Stimulated activated CD8-positive, alpha-beta memory T cell treated with anti-CD3 and anti-CD28 coated beads, Interleukin-2, amount 100 ng/mL, for 48 hours (primary cell): ENCODE measurements at regions not wholly inside any gene's neighbourhood (a gene's known extent, or its start where the extent isn't known, plus 50 kb on each side); places are given as distances from the start of the nearest gene placed in this dataset.

ENCODE experiments used
- DNase-seq, 2 donors: peaks; one replicate each; pipeline ENCODE4 v3.0.0-alpha.2; 2020; ENCODE audit warnings: low read depth in 2 of 2

GRCh38 chr17:33974276-33974675, 280.8 kb upstream of the CCL2 start:
- DNase-seq: no peak

GRCh38 chr17:33976831-33977230, 278.3 kb upstream of the CCL2 start:
- no peak for DNase-seq

GRCh38 chr17:33977729-33978514, 277.2 kb upstream of the CCL2 start:
- DNase-seq: no peak

- DNase-seq: no peak
Observed at GRCh38 chr17:33978889-33979288, 276.2 kb upstream of the CCL2 start.

- DNase-seq: no peak
Observed at GRCh38 chr17:33980193-33980592, 274.9 kb upstream of the CCL2 start.

- no peak for DNase-seq
Observed at GRCh38 chr17:33981711-33982601, 273.1 kb upstream of the CCL2 start.

- no peak for DNase-seq
Observed at GRCh38 chr17:33982909-33983308, 272.2 kb upstream of the CCL2 start.

- no peak for DNase-seq
Observed at GRCh38 chr17:33983824-33984574, 271.1 kb upstream of the CCL2 start.

GRCh38 chr17:33986088-33986487, 269.0 kb upstream of the CCL2 start:
- DNase-seq: no peak

- DNase-seq: no peak
Observed at GRCh38 chr17:33986566-33986965, 268.5 kb upstream of the CCL2 start.

- no peak for DNase-seq
Observed at GRCh38 chr17:33987162-33987561, 267.9 kb upstream of the CCL2 start.

GRCh38 chr17:33989361-33990148, 265.5 kb upstream of the CCL2 start:
- DNase-seq: no peak

- no peak for DNase-seq
Observed at GRCh38 chr17:33990943-33991706, 264.0 kb upstream of the CCL2 start.

- DNase-seq: no peak
Observed at GRCh38 chr17:33992113-33992512, 263.0 kb upstream of the CCL2 start.

GRCh38 chr17:34000639-34001038, 254.4 kb upstream of the CCL2 start:
- DNase-seq: no peak

GRCh38 chr17:34001246-34001645, 253.8 kb upstream of the CCL2 start:
- no peak for DNase-seq

GRCh38 chr17:34006126-34006525, 249.0 kb upstream of the CCL2 start:
- DNase-seq: no peak

- no peak for DNase-seq
Observed at GRCh38 chr17:34008125-34008524, 247.0 kb upstream of the CCL2 start.

- DNase-seq: no peak
Observed at GRCh38 chr17:34009912-34010311, 245.2 kb upstream of the CCL2 start.

- DNase-seq: no peak
Observed at GRCh38 chr17:34010534-34010933, 244.6 kb upstream of the CCL2 start.

- DNase-seq: no peak
Observed at GRCh38 chr17:34011599-34011998, 243.5 kb upstream of the CCL2 start.
